ENCODE measurements at regions not wholly inside any gene's neighbourhood (a gene's known extent, or its start where the extent isn't known, plus 50 kb on each side); places are given as distances from the start of the nearest gene placed in this dataset.

- H3K27me3 ChIP-seq, result no peaks in the 10 kb centered on the region
- 95 to 100% methylated on average over 3 to 4 of the region's 4 CpGs for WGBS, 2 donors (ENCODE audit: low coverage in 1 of 2)
- peaks cover 3 to 38% (median 5%) of the 10 kb centered on the region in 3 donors for H3K4me1 ChIP-seq
- no peak for TF ChIP-seq EP300 (IDR thresholded peaks at IDR 0.05)
- TF ChIP-seq POLR2A (IDR thresholded peaks at IDR 0.05), result no peak
- TF ChIP-seq CTCF (IDR thresholded peaks at IDR 0.05), result no peak
- TF ChIP-seq POLR2AphosphoS5 (IDR thresholded peaks at IDR 0.05), result no peak
- ATAC-seq, result no peak
- H3K9me3 ChIP-seq, result no peaks in the 10 kb centered on the region
- H3K36me3 ChIP-seq, result peaks cover 0 to 15% of the 10 kb centered on the region in 2 donors
- H3K4me3 ChIP-seq, result no peak overlapping the region
- no peak overlapping the region for H3K27ac ChIP-seq
Measured at GRCh38 chr3:72382460-72382859, 465.8 kb downstream of the SHQ1 start.

GRCh38 chr3:72381584-72381983 is 466.7 kb downstream of the SHQ1 start:
- H3K4me1 ChIP-seq, result peaks cover 0 to 38% (median 5%) of the 10 kb centered on the region in 3 donors
- no peak for TF ChIP-seq POLR2AphosphoS5 (IDR thresholded peaks at IDR 0.05)
- no peaks in the 10 kb centered on the region for H3K27me3 ChIP-seq
- ATAC-seq, result no peak
- no peaks in the 10 kb centered on the region for H3K9me3 ChIP-seq
- H3K4me3 ChIP-seq, result no peak overlapping the region
- H3K36me3 ChIP-seq, result peaks cover 0 to 22% of the 10 kb centered on the region in 2 donors
- no peak overlapping the region for H3K27ac ChIP-seq
- WGBS, 2 donors (ENCODE audit: low coverage in 1 of 2), result 92 to 95% methylated on average over 5 to 6 of the region's 6 CpGs

GRCh38 chr3:72380711-72381493 is 467.3 kb downstream of the SHQ1 start:
- no peak for ATAC-seq
- Histone ChIP-seq H3K9me3 (no peaks in the 10 kb centered on the region), H3K4me3 (no peak overlapping the region), H3K27me3 (no peaks in the 10 kb centered on the region), H3K27ac (peak overlapping the region in 1 of 4 donors; percentile 17), H3K4me1 (peaks cover 0 to 38% (median 5%) of the 10 kb centered on the region in 3 donors), H3K36me3 (peaks cover 0 to 25% of the 10 kb centered on the region in 2 donors)
- 85 to 92% methylated on average over 3 to 4 of the region's 8 CpGs for WGBS, 2 donors (ENCODE audit: low coverage in 1 of 2)
- TF ChIP-seq EP300 (IDR thresholded peaks at IDR 0.05), result no peak
- no peak for TF ChIP-seq CTCF (IDR thresholded peaks at IDR 0.05)
- TF ChIP-seq POLR2A (IDR thresholded peaks at IDR 0.05), result no peak
- TF ChIP-seq POLR2AphosphoS5 (IDR thresholded peaks at IDR 0.05), result no peak

- Histone ChIP-seq H3K36me3 (peaks cover 0 to 25% of the 10 kb centered on the region in 2 donors), H3K4me3 (no peak overlapping the region), H3K27ac (peak overlapping the region in 1 of 4 donors; percentile 17), H3K9me3 (no peaks in the 10 kb centered on the region), H3K27me3 (no peaks in the 10 kb centered on the region), H3K4me1 (peaks cover 0 to 38% (median 5%) of the 10 kb centered on the region in 3 donors)
- peak; percentile 53 for ATAC-seq
- TF ChIP-seq POLR2A (IDR thresholded peaks at IDR 0.05), result no peak
- TF ChIP-seq CTCF (IDR thresholded peaks at IDR 0.05), result no peak
- TF ChIP-seq POLR2AphosphoS5 (IDR thresholded peaks at IDR 0.05), result no peak
- TF ChIP-seq EP300 (IDR thresholded peaks at IDR 0.05), result no peak
- WGBS, 2 donors (ENCODE audit: low coverage in 1 of 2), result 65 to 70% methylated on average over 4 of the region's 4 CpGs
Measured at GRCh38 chr3:72380193-72380592, 468.1 kb downstream of the SHQ1 start.

GRCh38 chr3:72379500-72380187 is 468.6 kb downstream of the SHQ1 start:
- WGBS, 2 donors (ENCODE audit: low coverage in 1 of 2), result 80 to 88% methylated on average over 1 of the region's 1 CpG
- Histone ChIP-seq H3K27me3 (no peaks in the 10 kb centered on the region), H3K4me1 (peaks cover 0 to 35% (median 5%) of the 10 kb centered on the region in 3 donors), H3K9me3 (no peaks in the 10 kb centered on the region), H3K4me3 (no peak overlapping the region), H3K27ac (no peak overlapping the region), H3K36me3 (peaks cover 0 to 25% of the 10 kb centered on the region in 2 donors)
- TF ChIP-seq POLR2AphosphoS5 (IDR thresholded peaks at IDR 0.05) (peak; percentile 6), EP300 (IDR thresholded peaks at IDR 0.05) (no peak)
- peak; percentile 43 for ATAC-seq

Measured in gastroesophageal sphincter (tissue), 4 donors.